ENCODE measurements at regions not wholly inside any gene's neighbourhood (a gene's known extent, or its start where the extent isn't known, plus 50 kb on each side); places are given as distances from the start of the nearest gene placed in this dataset.
"Not testable (repeated sequence)": the region's sequence is repeated elsewhere in the genome, so short reads cannot be mapped to it uniquely, and the experiment has no call there.

GRCh38 chr6:72564231-72564630, 57.6 kb upstream of the KCNQ5 start:
- no peaks in the 10 kb centered on the region for H3K36me3 ChIP-seq (ENCODE audit: control insufficient read depth, insufficient read depth, low read length, severe bottlenecking)
- no peaks in the 10 kb centered on the region for H3K27me3 ChIP-seq (replicated peaks; ENCODE audit: control insufficient read depth, insufficient read depth, low read length)
- no peak overlapping the region for H3K9ac ChIP-seq (ENCODE audit: low read length)
- no peak overlapping the region for H3K4me3 ChIP-seq (ENCODE audit: low read length)
- H3K4me1 ChIP-seq (ENCODE audit: control insufficient read depth, insufficient read depth, low read length) = no peaks in the 10 kb centered on the region
- H3K9me3 ChIP-seq (ENCODE audit: control insufficient read depth, low read length) = no peaks in the 10 kb centered on the region
- DNase-seq (ENCODE audit: low read depth) = no peak

DNA sequence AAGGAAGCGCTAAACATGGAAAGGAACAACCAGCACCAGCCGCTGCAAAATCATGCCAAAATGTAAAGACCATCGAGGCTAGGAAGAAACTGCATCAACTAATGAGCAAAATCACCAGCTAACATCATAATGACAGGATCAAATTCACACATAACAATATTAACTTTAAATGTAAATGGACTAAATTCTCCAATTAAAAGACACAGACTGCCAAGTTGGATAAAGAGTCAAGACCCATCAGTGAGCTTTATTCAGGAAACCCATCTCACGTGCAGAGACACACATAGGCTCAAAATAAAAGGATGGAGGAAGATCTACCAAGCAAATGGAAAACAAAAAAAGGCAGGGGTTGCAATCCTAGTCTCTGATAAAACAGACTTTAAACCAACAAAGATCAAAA, 49.9 kb upstream of the KCNQ5 start:
- not testable (repeated sequence) for H3K4me3 ChIP-seq (ENCODE audit: low read length); H3K9me3 ChIP-seq (ENCODE audit: control insufficient read depth, low read length); H3K36me3 ChIP-seq (ENCODE audit: control insufficient read depth, insufficient read depth, low read length, severe bottlenecking); DNase-seq (ENCODE audit: low read depth); H3K27me3 ChIP-seq (replicated peaks; ENCODE audit: control insufficient read depth, insufficient read depth, low read length); H3K9ac ChIP-seq (ENCODE audit: low read length); H3K4me1 ChIP-seq (ENCODE audit: control insufficient read depth, insufficient read depth, low read length)
